ENCODE measurements at regions not wholly inside any gene's neighbourhood (a gene's known extent, or its start where the extent isn't known, plus 50 kb on each side); places are given as distances from the start of the nearest gene placed in this dataset.

DNA sequence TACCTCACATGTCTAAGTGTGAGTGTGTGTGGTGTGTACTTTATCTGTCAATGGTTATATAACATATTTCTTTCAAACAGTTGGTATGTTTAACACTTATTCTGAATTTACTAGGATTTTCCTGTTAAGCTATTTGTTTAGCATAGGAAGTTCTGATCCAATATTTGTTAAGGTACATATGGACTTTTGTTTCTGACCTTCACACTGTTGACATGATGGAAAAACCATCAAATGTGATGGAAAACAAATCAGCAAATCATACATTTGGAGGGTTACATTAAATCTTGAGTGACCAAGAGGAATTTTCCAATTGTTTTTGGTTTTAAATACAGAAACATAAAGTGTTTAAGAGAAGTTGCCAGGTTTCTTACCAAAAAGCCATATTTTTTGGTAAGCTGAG is 638.9 kb downstream of the STK39 start:
- Histone ChIP-seq H3K36me3 (ENCODE audit: control insufficient read depth in 4 of 4, insufficient read depth in 4 of 4, low read length in 3 of 4) (no peaks in the 10 kb centered on the region), H3K4me3 (ENCODE audit: control insufficient read depth in 1 of 7, extremely low read depth in 1 of 7, insufficient read depth in 4 of 7, low read depth in 2 of 7, low read length in 6 of 7) (no peak overlapping the region), H3K9me3 (ENCODE audit: control extremely low read depth in 1 of 5, control insufficient read depth in 4 of 5, insufficient read depth in 2 of 5, low read depth in 1 of 5, low read length in 4 of 5) (no peaks in the 10 kb centered on the region), H3K27me3 (replicated peaks in 2 of 5; ENCODE audit: control insufficient read depth in 4 of 5, insufficient read depth in 5 of 5, low read length in 4 of 5) (no peaks in the 10 kb centered on the region), H3K27ac (ENCODE audit: insufficient read depth in 1 of 2, low read depth in 1 of 2, low read length in 2 of 2, poor library complexity in 1 of 2, severe bottlenecking in 2 of 2) (no peak overlapping the region), H3K4me1 (ENCODE audit: control extremely low read depth in 1 of 4, control insufficient read depth in 4 of 4, insufficient read depth in 4 of 4, low read length in 3 of 4) (no peaks in the 10 kb centered on the region)
- no peak for DNase-seq
- CTCF ChIA-PET, result no interaction called here
- POLR2A ChIA-PET, result no interaction called here

DNA sequence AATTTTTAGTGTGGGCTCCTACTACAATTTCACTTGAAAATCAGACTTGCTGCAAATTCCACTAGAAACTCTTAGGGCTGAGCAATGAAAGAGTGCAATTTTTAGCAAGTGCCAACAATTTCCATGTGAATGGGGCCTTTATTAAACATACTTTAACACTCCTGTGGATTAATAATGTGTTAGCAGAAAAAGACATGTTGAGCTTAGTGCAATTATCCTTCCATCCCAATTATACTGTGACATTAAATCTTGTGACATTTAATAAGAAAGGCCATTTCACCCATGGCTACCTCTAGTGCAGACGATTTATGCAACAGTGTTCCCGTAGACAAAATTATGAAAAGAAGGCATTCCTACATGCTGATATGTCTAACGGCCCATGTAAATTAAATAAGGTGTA is 639.7 kb downstream of the STK39 start:
- H3K4me3 ChIP-seq (ENCODE audit: control insufficient read depth in 1 of 7, extremely low read depth in 1 of 7, insufficient read depth in 4 of 7, low read depth in 2 of 7, low read length in 6 of 7), result no peak overlapping the region
- no peaks in the 10 kb centered on the region for H3K27me3 ChIP-seq (replicated peaks in 2 of 5; ENCODE audit: control insufficient read depth in 4 of 5, insufficient read depth in 5 of 5, low read length in 4 of 5)
- H3K4me1 ChIP-seq (ENCODE audit: control extremely low read depth in 1 of 4, control insufficient read depth in 4 of 4, insufficient read depth in 4 of 4, low read length in 3 of 4), result no peaks in the 10 kb centered on the region
- no peaks in the 10 kb centered on the region for H3K36me3 ChIP-seq (ENCODE audit: control insufficient read depth in 4 of 4, insufficient read depth in 4 of 4, low read length in 3 of 4)
- H3K27ac ChIP-seq (ENCODE audit: insufficient read depth in 1 of 2, low read depth in 1 of 2, low read length in 2 of 2, poor library complexity in 1 of 2, severe bottlenecking in 2 of 2), result no peak overlapping the region
- no peak for DNase-seq
- POLR2A ChIA-PET, result no interaction called here
- no peaks in the 10 kb centered on the region for H3K9me3 ChIP-seq (ENCODE audit: control extremely low read depth in 1 of 5, control insufficient read depth in 4 of 5, insufficient read depth in 2 of 5, low read depth in 1 of 5, low read length in 4 of 5)
- WGBS (ENCODE audit: insufficient coverage), result no CpG with 5 or more reads among the region's 3 CpGs
- CTCF ChIA-PET, result no interaction called here

DNA sequence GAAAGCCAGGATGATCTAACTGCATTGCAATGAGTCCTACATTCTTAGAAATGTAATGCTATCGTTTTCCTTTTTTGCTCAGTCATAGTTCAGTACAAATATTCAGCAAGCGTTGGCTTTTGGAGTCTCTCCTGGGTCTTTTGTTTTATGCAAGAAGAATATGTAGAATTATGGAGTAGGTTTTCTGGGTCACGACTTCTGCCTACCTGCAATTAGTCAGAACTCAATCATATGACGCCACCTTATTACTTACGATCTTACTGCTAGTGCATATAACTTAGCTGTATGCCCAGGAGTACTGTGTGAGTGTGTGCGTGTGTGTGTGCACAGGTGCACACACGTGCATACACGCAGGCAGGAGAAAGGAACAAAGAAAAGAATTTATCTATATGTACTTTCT is 640.2 kb downstream of the STK39 start:
- ChIA-PET CTCF (interaction anchor here (1.1 kb wide), 1 partner anchor 23 kb away, joined by 3 read pairs; no protein-coding TSS in a partner anchor), POLR2A (no interaction called here)
- no CpG with 5 or more reads among the region's 8 CpGs for WGBS (ENCODE audit: insufficient coverage)
- Histone ChIP-seq H3K9me3 (ENCODE audit: control extremely low read depth in 1 of 5, control insufficient read depth in 4 of 5, insufficient read depth in 2 of 5, low read depth in 1 of 5, low read length in 4 of 5) (no peaks in the 10 kb centered on the region), H3K4me1 (ENCODE audit: control extremely low read depth in 1 of 4, control insufficient read depth in 4 of 4, insufficient read depth in 4 of 4, low read length in 3 of 4) (no peaks in the 10 kb centered on the region), H3K4me3 (ENCODE audit: control insufficient read depth in 1 of 7, extremely low read depth in 1 of 7, insufficient read depth in 4 of 7, low read depth in 2 of 7, low read length in 6 of 7) (no peak overlapping the region), H3K27ac (ENCODE audit: insufficient read depth in 1 of 2, low read depth in 1 of 2, low read length in 2 of 2, poor library complexity in 1 of 2, severe bottlenecking in 2 of 2) (no peak overlapping the region), H3K27me3 (replicated peaks in 2 of 5; ENCODE audit: control insufficient read depth in 4 of 5, insufficient read depth in 5 of 5, low read length in 4 of 5) (no peaks in the 10 kb centered on the region), H3K36me3 (ENCODE audit: control insufficient read depth in 4 of 4, insufficient read depth in 4 of 4, low read length in 3 of 4) (no peaks in the 10 kb centered on the region)
- DNase-seq, result no peak

DNA sequence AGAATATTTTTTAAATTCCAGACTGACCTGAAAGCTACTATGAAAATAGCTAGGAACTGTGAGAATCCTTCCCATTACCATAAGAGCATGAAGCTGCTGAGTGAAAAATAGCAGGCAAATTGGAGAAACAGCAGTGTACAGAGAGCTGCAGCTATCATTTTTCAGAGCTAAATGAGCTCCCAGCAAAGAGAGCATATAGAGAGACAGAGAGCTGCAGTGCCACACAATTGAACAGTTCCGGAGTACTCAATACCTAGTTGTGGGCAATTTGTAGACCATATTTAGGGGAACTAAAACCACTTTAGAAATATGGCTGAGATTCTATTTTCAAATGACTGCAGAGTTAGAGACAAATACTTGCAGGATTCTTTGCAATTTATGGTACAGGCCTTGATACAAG is 645.3 kb downstream of the STK39 start:
- H3K27ac ChIP-seq (ENCODE audit: insufficient read depth in 1 of 2, low read depth in 1 of 2, low read length in 2 of 2, poor library complexity in 1 of 2, severe bottlenecking in 2 of 2), result no peak overlapping the region
- H3K4me1 ChIP-seq (ENCODE audit: control extremely low read depth in 1 of 4, control insufficient read depth in 4 of 4, insufficient read depth in 4 of 4, low read length in 3 of 4), result no peaks in the 10 kb centered on the region
- 90% methylated on average over 1 of the region's 1 CpG for WGBS (ENCODE audit: insufficient coverage)
- ChIA-PET POLR2A (no interaction called here), CTCF (no interaction called here)
- no peaks in the 10 kb centered on the region for H3K9me3 ChIP-seq (ENCODE audit: control extremely low read depth in 1 of 5, control insufficient read depth in 4 of 5, insufficient read depth in 2 of 5, low read depth in 1 of 5, low read length in 4 of 5)
- no peaks in the 10 kb centered on the region for H3K27me3 ChIP-seq (replicated peaks in 2 of 5; ENCODE audit: control insufficient read depth in 4 of 5, insufficient read depth in 5 of 5, low read length in 4 of 5)
- H3K36me3 ChIP-seq (ENCODE audit: control insufficient read depth in 4 of 4, insufficient read depth in 4 of 4, low read length in 3 of 4), result no peaks in the 10 kb centered on the region
- DNase-seq, result no peak
- H3K4me3 ChIP-seq (ENCODE audit: control insufficient read depth in 1 of 7, extremely low read depth in 1 of 7, insufficient read depth in 4 of 7, low read depth in 2 of 7, low read length in 6 of 7), result no peak overlapping the region

DNA sequence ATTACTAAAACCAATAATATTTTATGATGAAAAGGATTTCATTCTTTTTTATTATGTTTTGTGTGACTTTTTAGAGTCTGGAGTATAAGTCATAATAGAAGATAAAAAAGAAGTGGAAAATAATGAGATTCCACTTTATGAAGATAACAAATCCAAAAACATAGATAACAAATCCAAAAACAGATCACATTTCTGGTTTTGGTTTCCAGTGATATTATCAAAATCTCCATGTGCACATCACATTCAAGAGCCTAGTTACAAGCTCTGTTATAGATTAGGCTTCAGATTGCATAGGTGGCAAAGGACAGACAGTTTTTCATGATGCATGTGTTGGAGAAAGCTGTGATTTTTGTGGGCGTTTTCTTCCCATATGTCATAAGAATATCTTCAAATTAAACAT is 648.2 kb downstream of the STK39 start:
- Histone ChIP-seq H3K27ac (ENCODE audit: insufficient read depth in 1 of 2, low read depth in 1 of 2, low read length in 2 of 2, poor library complexity in 1 of 2, severe bottlenecking in 2 of 2) (no peak overlapping the region), H3K4me1 (ENCODE audit: control extremely low read depth in 1 of 4, control insufficient read depth in 4 of 4, insufficient read depth in 4 of 4, low read length in 3 of 4) (peaks cover 0 to 3% (median 0%) of the 10 kb centered on the region in 4 experiments), H3K4me3 (ENCODE audit: control insufficient read depth in 1 of 7, extremely low read depth in 1 of 7, insufficient read depth in 4 of 7, low read depth in 2 of 7, low read length in 6 of 7) (no peak overlapping the region), H3K27me3 (replicated peaks in 2 of 5; ENCODE audit: control insufficient read depth in 4 of 5, insufficient read depth in 5 of 5, low read length in 4 of 5) (no peaks in the 10 kb centered on the region), H3K9me3 (ENCODE audit: control extremely low read depth in 1 of 5, control insufficient read depth in 4 of 5, insufficient read depth in 2 of 5, low read depth in 1 of 5, low read length in 4 of 5) (no peaks in the 10 kb centered on the region), H3K36me3 (ENCODE audit: control insufficient read depth in 4 of 4, insufficient read depth in 4 of 4, low read length in 3 of 4) (no peaks in the 10 kb centered on the region)
- DNase-seq, result no peak
- POLR2A ChIA-PET, result interaction anchor here (0.5 kb wide), 1 partner anchor 9 kb away, joined by 3 read pairs; no protein-coding TSS in a partner anchor
- CTCF ChIA-PET, result no interaction called here
- no CpG with 5 or more reads among the region's 1 CpG for WGBS (ENCODE audit: insufficient coverage)

DNA sequence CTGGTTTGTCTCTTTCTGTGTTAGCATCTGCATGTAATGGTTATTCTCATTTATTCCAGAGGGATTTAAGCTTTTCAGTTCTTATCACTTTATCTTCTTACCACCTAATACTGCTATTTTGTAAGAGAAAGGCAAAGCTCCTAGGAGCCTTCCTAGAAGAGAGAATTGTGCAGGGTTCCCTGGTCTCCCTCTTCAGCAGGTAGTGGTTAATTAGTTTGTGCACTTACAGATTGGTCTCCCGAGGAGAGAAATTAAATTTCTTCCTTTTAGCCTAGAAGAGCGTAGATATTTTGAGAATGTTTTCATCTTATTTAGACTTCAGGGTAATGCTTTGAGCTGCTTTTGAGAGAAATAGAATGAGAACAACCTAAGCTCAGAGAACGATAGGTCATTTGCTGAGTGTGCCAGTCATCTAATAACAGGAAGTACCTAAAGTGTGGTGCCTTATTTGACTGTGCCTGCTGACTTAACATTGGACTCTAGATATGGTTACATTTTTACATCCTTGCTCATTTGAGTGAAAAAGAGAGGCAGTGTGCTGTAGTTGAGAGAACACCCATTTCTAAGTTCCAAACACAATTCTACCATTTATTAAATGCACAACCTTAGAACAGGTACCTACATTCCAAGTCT is 651.4 kb downstream of the STK39 start:
- ChIA-PET POLR2A (no interaction called here), CTCF (no interaction called here)
- no peaks in the 10 kb centered on the region for H3K36me3 ChIP-seq (ENCODE audit: control insufficient read depth in 4 of 4, insufficient read depth in 4 of 4, low read length in 3 of 4)
- H3K27me3 ChIP-seq (replicated peaks in 2 of 5; ENCODE audit: control insufficient read depth in 4 of 5, insufficient read depth in 5 of 5, low read length in 4 of 5), result no peaks in the 10 kb centered on the region
- H3K27ac ChIP-seq (ENCODE audit: insufficient read depth in 1 of 2, low read depth in 1 of 2, low read length in 2 of 2, poor library complexity in 1 of 2, severe bottlenecking in 2 of 2), result no peak overlapping the region
- no peaks in the 10 kb centered on the region for H3K9me3 ChIP-seq (ENCODE audit: control extremely low read depth in 1 of 5, control insufficient read depth in 4 of 5, insufficient read depth in 2 of 5, low read depth in 1 of 5, low read length in 4 of 5)
- peak overlapping the region in 4 of 7 experiments; percentile 4 to 46 (median 12) for H3K4me3 ChIP-seq (ENCODE audit: control insufficient read depth in 1 of 7, extremely low read depth in 1 of 7, insufficient read depth in 4 of 7, low read depth in 2 of 7, low read length in 6 of 7)
- peaks cover 0 to 3% (median 0%) of the 10 kb centered on the region in 4 experiments for H3K4me1 ChIP-seq (ENCODE audit: control extremely low read depth in 1 of 4, control insufficient read depth in 4 of 4, insufficient read depth in 4 of 4, low read length in 3 of 4)
- DNase-seq, result peak in 2 of 3 donors; percentile 46 to 51
- WGBS (ENCODE audit: insufficient coverage), result 50% methylated on average over 2 of the region's 3 CpGs

DNA sequence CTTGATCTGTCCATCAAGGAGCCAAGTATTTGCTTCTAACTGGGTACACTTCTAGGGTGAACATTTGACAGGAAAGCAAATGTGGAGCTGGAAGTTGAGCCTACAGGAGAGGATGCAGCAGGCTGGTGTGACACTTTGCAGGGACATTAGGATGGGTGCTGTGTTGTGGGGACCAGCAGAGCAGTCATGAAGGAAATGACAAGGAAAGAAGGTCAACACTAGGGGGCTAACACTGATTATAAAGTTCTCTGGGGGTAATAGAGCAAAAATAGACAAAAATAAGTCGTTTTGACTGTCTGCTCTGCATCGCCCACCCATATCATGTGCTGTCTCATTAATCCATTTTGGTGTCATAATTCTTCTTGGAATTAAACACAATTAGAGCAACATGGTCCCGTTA is 652.4 kb downstream of the STK39 start:
- 100% methylated on average over 2 of the region's 3 CpGs for WGBS (ENCODE audit: insufficient coverage)
- Histone ChIP-seq H3K4me3 (ENCODE audit: control insufficient read depth in 1 of 7, extremely low read depth in 1 of 7, insufficient read depth in 4 of 7, low read depth in 2 of 7, low read length in 6 of 7) (no peak overlapping the region), H3K36me3 (ENCODE audit: control insufficient read depth in 4 of 4, insufficient read depth in 4 of 4, low read length in 3 of 4) (no peaks in the 10 kb centered on the region), H3K27me3 (replicated peaks in 2 of 5; ENCODE audit: control insufficient read depth in 4 of 5, insufficient read depth in 5 of 5, low read length in 4 of 5) (no peaks in the 10 kb centered on the region), H3K9me3 (ENCODE audit: control extremely low read depth in 1 of 5, control insufficient read depth in 4 of 5, insufficient read depth in 2 of 5, low read depth in 1 of 5, low read length in 4 of 5) (no peaks in the 10 kb centered on the region), H3K4me1 (ENCODE audit: control extremely low read depth in 1 of 4, control insufficient read depth in 4 of 4, insufficient read depth in 4 of 4, low read length in 3 of 4) (peaks cover 0 to 3% (median 0%) of the 10 kb centered on the region in 4 experiments), H3K27ac (ENCODE audit: insufficient read depth in 1 of 2, low read depth in 1 of 2, low read length in 2 of 2, poor library complexity in 1 of 2, severe bottlenecking in 2 of 2) (no peak overlapping the region)
- ChIA-PET CTCF (no interaction called here), POLR2A (no interaction called here)
- DNase-seq, result no peak
